ENCODE measurements at regions not wholly inside any gene's neighbourhood (a gene's known extent, or its start where the extent isn't known, plus 50 kb on each side); places are given as distances from the start of the nearest gene placed in this dataset.

GRCh38 chr16:64882078-64882784, 239.6 kb downstream of the CDH11 start:
- Histone ChIP-seq H3K4me1 (ENCODE audit: insufficient read depth, low read length) (no peaks in the 10 kb centered on the region), H3K27me3 (ENCODE audit: control insufficient read depth in 1 of 2, insufficient read depth in 2 of 2, low read length in 2 of 2) (no peaks in the 10 kb centered on the region), H3K27ac (ENCODE audit: low read depth in 1 of 2, low read length in 2 of 2) (no peak overlapping the region), H3K4me3 (ENCODE audit: low read length) (no peak overlapping the region), H3K9me3 (ENCODE audit: control insufficient read depth in 1 of 2, insufficient read depth in 1 of 2, low read length in 2 of 2) (peaks cover 0 to 4% of the 10 kb centered on the region in 2 experiments), H3K36me3 (ENCODE audit: insufficient read depth, low read length) (no peaks in the 10 kb centered on the region)
- DNase-seq (no peak), ATAC-seq (ENCODE audit: poor library complexity) (no peak)
- Mint-ChIP-seq H3K4me1 (ENCODE audit: low read depth) (no peaks in the 10 kb centered on the region), H3K27ac (no peak overlapping the region), H3K9me3 (peaks cover 24% of the 10 kb centered on the region), H3K36me3 (ENCODE audit: low read depth) (no peaks in the 10 kb centered on the region), H3K4me3 (no peak overlapping the region), H3K27me3 (no peaks in the 10 kb centered on the region)
- intact Hi-C loops (cut with DNase I, micrococcal nuclease): no loop called here
- no peak for TF ChIP-seq CTCF (IDR thresholded peaks at IDR 0.05)
- POLR2A ChIA-PET: no interaction called here
- CTCF ChIA-PET: no interaction called here

- no peaks in the 10 kb centered on the region for H3K4me1 Mint-ChIP-seq (ENCODE audit: low read depth)
- ChIA-PET POLR2A (no interaction called here), CTCF (no interaction called here)
- Histone ChIP-seq H3K4me1 (ENCODE audit: insufficient read depth, low read length) (no peaks in the 10 kb centered on the region), H3K9me3 (ENCODE audit: control insufficient read depth in 1 of 2, insufficient read depth in 1 of 2, low read length in 2 of 2) (peaks cover 0 to 4% of the 10 kb centered on the region in 2 experiments), H3K36me3 (ENCODE audit: insufficient read depth, low read length) (no peaks in the 10 kb centered on the region), H3K27ac (ENCODE audit: low read depth in 1 of 2, low read length in 2 of 2) (no peak overlapping the region), H3K4me3 (ENCODE audit: low read length) (no peak overlapping the region), H3K27me3 (ENCODE audit: control insufficient read depth in 1 of 2, insufficient read depth in 2 of 2, low read length in 2 of 2) (no peaks in the 10 kb centered on the region)
- H3K36me3 Mint-ChIP-seq (ENCODE audit: low read depth): no peaks in the 10 kb centered on the region
- peaks cover 19% of the 10 kb centered on the region for H3K9me3 Mint-ChIP-seq
- H3K27ac Mint-ChIP-seq: no peak overlapping the region
- DNase-seq (no peak), ATAC-seq (ENCODE audit: poor library complexity) (no peak)
- intact Hi-C loops (cut with DNase I, micrococcal nuclease): no loop called here
- no peaks in the 10 kb centered on the region for H3K27me3 Mint-ChIP-seq
- no peak for TF ChIP-seq CTCF (IDR thresholded peaks at IDR 0.05)
- no peak overlapping the region for H3K4me3 Mint-ChIP-seq
Observed at GRCh38 chr16:64880994-64881393, 240.9 kb downstream of the CDH11 start.

GRCh38 chr16:64880006-64880405, 241.9 kb downstream of the CDH11 start:
- Histone ChIP-seq H3K9me3 (ENCODE audit: control insufficient read depth in 1 of 2, insufficient read depth in 1 of 2, low read length in 2 of 2) (peaks cover 0 to 4% of the 10 kb centered on the region in 2 experiments), H3K36me3 (ENCODE audit: insufficient read depth, low read length) (no peaks in the 10 kb centered on the region), H3K4me1 (ENCODE audit: insufficient read depth, low read length) (no peaks in the 10 kb centered on the region), H3K4me3 (ENCODE audit: low read length) (no peak overlapping the region), H3K27ac (ENCODE audit: low read depth in 1 of 2, low read length in 2 of 2) (no peak overlapping the region), H3K27me3 (ENCODE audit: control insufficient read depth in 1 of 2, insufficient read depth in 2 of 2, low read length in 2 of 2) (no peaks in the 10 kb centered on the region)
- ChIA-PET POLR2A (no interaction called here), CTCF (no interaction called here)
- TF ChIP-seq CTCF (IDR thresholded peaks at IDR 0.05): no peak
- H3K36me3 Mint-ChIP-seq (ENCODE audit: low read depth): no peaks in the 10 kb centered on the region
- no peak overlapping the region for H3K4me3 Mint-ChIP-seq
- ATAC-seq (ENCODE audit: poor library complexity) (no peak), DNase-seq (no peak)
- no peaks in the 10 kb centered on the region for H3K4me1 Mint-ChIP-seq (ENCODE audit: low read depth)
- no peaks in the 10 kb centered on the region for H3K27me3 Mint-ChIP-seq
- intact Hi-C loops (cut with DNase I, micrococcal nuclease): no loop called here
- H3K9me3 Mint-ChIP-seq: peaks cover 20% of the 10 kb centered on the region
- no peak overlapping the region for H3K27ac Mint-ChIP-seq

Measured in CD4-positive, alpha-beta T cell (primary cell).